Vagina (tissue), 2 donors: ENCODE measurements at regions not wholly inside any gene's neighbourhood (a gene's known extent, or its start where the extent isn't known, plus 50 kb on each side); places are given as distances from the start of the nearest gene placed in this dataset.

ENCODE experiments used
- DNase-seq, 2 donors: peaks; one replicate each; pipeline ENCODE4 v3.0.0-alpha.2; 2017; ENCODE audit errors: extremely low spot score in 2 of 2
- H3K27ac ChIP-seq: fragments of 200-600 bp; sonication (generic); one replicate; pipeline ENCODE4 v1.5.1; 2019
- H3K27me3 ChIP-seq: fragments of 200-600 bp; sonication (generic); one replicate; pipeline ENCODE4 v1.5.1; 2019
- H3K36me3 ChIP-seq, 2 donors: fragments of 200-600 bp; sonication (generic); one replicate each; pipeline ENCODE4 v1.5.1; 2017 to 2019
- H3K4me1 ChIP-seq: fragments of 200-600 bp; sonication (generic); one replicate; pipeline ENCODE4 v1.5.1; 2019
- H3K4me3 ChIP-seq, 2 donors: fragments of 200-600 bp; sonication (generic); 1 replicate in 1 of 2; 2 replicates in 1 of 2; pipeline ENCODE4 v1.5.1; 2016 to 2019
- H3K9me3 ChIP-seq: fragments of 200-600 bp; sonication (generic); one replicate; pipeline ENCODE4 v1.5.1; 2019
- CTCF ChIP-seq, 3 experiments: fragments of 450-650 bp in 2 of 3; fragments of 200-600 bp in 1 of 3; sonication (generic) in 1 of 3; IDR thresholded peaks; one replicate each; pipeline ENCODE4 v1.5.1; 2017 to 2019; ENCODE audit warnings: antibody characterized with exemption in 3 of 3, mild to moderate bottlenecking in 2 of 3, moderate library complexity in 2 of 3
- POLR2A ChIP-seq, 2 donors: fragments of 450-650 bp; IDR thresholded peaks; one replicate each; pipeline ENCODE4 v1.6.1; 2017; ENCODE audit warnings: antibody characterized with exemption in 2 of 2, mild to moderate bottlenecking in 2 of 2, moderate library complexity in 2 of 2
- POLR2AphosphoS5 ChIP-seq, 2 donors: sonication (generic); formaldehyde crosslinking; IDR thresholded peaks; one replicate each; pipeline ENCODE4 v1.9.0; 2017; ENCODE audit warnings: antibody characterized with exemption in 2 of 2, mild to moderate bottlenecking in 2 of 2, low read depth in 1 of 2; ENCODE audit not compliant: insufficient read depth in 1 of 2
- intact Hi-C: fragments of 100-400 bp; cut with DNase I; formaldehyde crosslinking; loops from one replicate; pipeline ENCODE4 v1.15.1; 2023

DNA sequence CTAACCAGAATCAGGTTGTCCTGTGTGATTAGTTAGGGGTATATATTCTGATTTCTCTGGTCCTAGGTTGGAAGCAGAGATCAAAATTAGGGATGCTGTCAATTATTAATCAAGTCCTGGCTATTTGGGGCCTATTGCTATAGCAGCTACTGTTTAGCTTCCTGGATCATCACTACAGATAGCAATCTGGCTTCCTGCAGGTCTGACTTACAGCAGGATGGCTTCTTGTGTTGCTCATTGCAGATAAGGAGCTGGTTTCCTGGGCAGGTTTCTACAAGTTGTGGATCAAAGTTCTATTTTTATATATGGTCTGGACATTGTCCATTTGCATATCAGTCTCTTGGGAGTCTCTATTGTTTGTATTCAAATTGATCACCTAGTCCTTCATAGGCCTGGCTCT lies 57.7 kb upstream of the C4orf54 start:
- Histone ChIP-seq H3K9me3 (no peaks in the 10 kb centered on the region), H3K4me1 (no peaks in the 10 kb centered on the region), H3K4me3 (no peak overlapping the region), H3K27me3 (no peaks in the 10 kb centered on the region), H3K27ac (no peak overlapping the region), H3K36me3 (no peaks in the 10 kb centered on the region)
- intact Hi-C loops: no loop called here
- TF ChIP-seq POLR2AphosphoS5 (IDR thresholded peaks at IDR 0.05; ENCODE audit: insufficient read depth in 1 of 2, low read depth in 1 of 2): no peak
- TF ChIP-seq CTCF (IDR thresholded peaks at IDR 0.05): no peak
- no peak for TF ChIP-seq POLR2A (IDR thresholded peaks at IDR 0.05)
- no peak for DNase-seq

DNA sequence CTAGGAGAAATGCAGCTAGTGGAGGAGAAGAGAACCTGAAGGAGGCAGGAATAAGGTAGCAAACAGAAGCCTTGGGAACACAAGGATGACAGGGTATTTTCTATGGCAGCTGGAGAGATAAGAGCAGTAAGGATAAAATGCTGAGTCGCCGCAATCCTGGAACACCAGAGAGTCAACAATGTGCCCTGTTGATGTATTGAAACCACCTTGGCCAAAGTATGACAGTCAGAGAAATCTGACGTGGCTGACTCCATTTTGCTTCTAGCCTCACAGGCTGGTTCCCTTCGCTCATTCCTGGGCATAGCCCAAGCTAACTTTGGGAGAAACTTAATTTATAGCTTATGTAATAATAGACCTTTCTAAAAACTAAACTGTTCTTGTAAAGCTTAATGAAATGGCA lies 56.6 kb upstream of the C4orf54 start:
- H3K9me3 ChIP-seq: no peaks in the 10 kb centered on the region
- intact Hi-C loops: no loop called here
- H3K36me3 ChIP-seq: no peaks in the 10 kb centered on the region
- H3K4me3 ChIP-seq: no peak overlapping the region
- no peak for DNase-seq
- no peaks in the 10 kb centered on the region for H3K4me1 ChIP-seq
- TF ChIP-seq CTCF (IDR thresholded peaks at IDR 0.05) (no peak), POLR2A (IDR thresholded peaks at IDR 0.05) (no peak)
- H3K27ac ChIP-seq: no peak overlapping the region
- H3K27me3 ChIP-seq: no peaks in the 10 kb centered on the region

- DNase-seq: no peak
- no peak for TF ChIP-seq POLR2AphosphoS5 (IDR thresholded peaks at IDR 0.05; ENCODE audit: insufficient read depth in 1 of 2, low read depth in 1 of 2)
- TF ChIP-seq CTCF (IDR thresholded peaks at IDR 0.05): no peak
- TF ChIP-seq POLR2A (IDR thresholded peaks at IDR 0.05): no peak
- H3K36me3 ChIP-seq: no peaks in the 10 kb centered on the region
- H3K9me3 ChIP-seq: no peaks in the 10 kb centered on the region
- no peak overlapping the region for H3K4me3 ChIP-seq
- no peaks in the 10 kb centered on the region for H3K4me1 ChIP-seq
- no peaks in the 10 kb centered on the region for H3K27me3 ChIP-seq
- intact Hi-C loops: no loop called here
- H3K27ac ChIP-seq: no peak overlapping the region
These were observed 54.9 kb upstream of the C4orf54 start for GRCh38 chr4:99712530-99712929.

GRCh38 chr4:99712099-99712498 lies 54.5 kb upstream of the C4orf54 start:
- no peak overlapping the region for H3K4me3 ChIP-seq
- intact Hi-C loops: no loop called here
- H3K4me1 ChIP-seq: no peaks in the 10 kb centered on the region
- TF ChIP-seq CTCF (IDR thresholded peaks at IDR 0.05) (no peak), POLR2AphosphoS5 (IDR thresholded peaks at IDR 0.05; ENCODE audit: insufficient read depth in 1 of 2, low read depth in 1 of 2) (no peak), POLR2A (IDR thresholded peaks at IDR 0.05) (no peak)
- no peak overlapping the region for H3K27ac ChIP-seq
- no peak for DNase-seq
- H3K27me3 ChIP-seq: no peaks in the 10 kb centered on the region
- no peaks in the 10 kb centered on the region for H3K9me3 ChIP-seq
- H3K36me3 ChIP-seq: no peaks in the 10 kb centered on the region

DNA sequence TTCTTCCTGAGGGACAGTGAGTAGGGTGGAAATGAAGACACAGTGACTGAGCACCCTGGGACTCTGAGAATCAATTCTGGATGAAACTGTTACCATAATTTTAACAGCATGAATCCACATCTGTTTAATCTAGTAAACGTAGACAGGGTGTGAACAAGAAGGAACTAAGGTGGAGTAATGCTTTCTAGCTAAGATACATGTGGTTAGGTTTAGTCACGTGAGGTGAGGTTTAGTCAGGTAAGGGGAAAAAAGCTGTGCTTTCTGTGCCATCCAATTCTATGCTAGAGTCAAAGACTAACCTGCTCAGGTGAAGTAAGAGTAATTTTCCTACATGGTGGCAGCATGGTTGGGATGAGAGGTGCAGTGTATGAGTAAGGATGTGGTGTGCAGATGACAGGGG lies 54.0 kb upstream of the C4orf54 start:
- no peak for TF ChIP-seq POLR2AphosphoS5 (IDR thresholded peaks at IDR 0.05; ENCODE audit: insufficient read depth in 1 of 2, low read depth in 1 of 2)
- no peak for DNase-seq
- intact Hi-C loops: no loop called here

More for the DNA sequence above, 54.0 kb upstream of the C4orf54 start:
- Histone ChIP-seq H3K4me3 (no peak overlapping the region), H3K9me3 (no peaks in the 10 kb centered on the region), H3K27me3 (no peaks in the 10 kb centered on the region), H3K4me1 (no peaks in the 10 kb centered on the region), H3K27ac (no peak overlapping the region), H3K36me3 (no peaks in the 10 kb centered on the region)
